GM18909 (cell line): ENCODE measurements at regions not wholly inside any gene's neighbourhood (a gene's known extent, or its start where the extent isn't known, plus 50 kb on each side); places are given as distances from the start of the nearest gene placed in this dataset.

Experiments used
- ATAC-seq: cut with Tn5 transposase; IDR thresholded peaks from one replicate; pipeline ENCODE4 v1.9.1; 2021; ENCODE audit warnings: mild to moderate bottlenecking; ENCODE audit not compliant: unreplicated experiment, poor library complexity

DNA sequence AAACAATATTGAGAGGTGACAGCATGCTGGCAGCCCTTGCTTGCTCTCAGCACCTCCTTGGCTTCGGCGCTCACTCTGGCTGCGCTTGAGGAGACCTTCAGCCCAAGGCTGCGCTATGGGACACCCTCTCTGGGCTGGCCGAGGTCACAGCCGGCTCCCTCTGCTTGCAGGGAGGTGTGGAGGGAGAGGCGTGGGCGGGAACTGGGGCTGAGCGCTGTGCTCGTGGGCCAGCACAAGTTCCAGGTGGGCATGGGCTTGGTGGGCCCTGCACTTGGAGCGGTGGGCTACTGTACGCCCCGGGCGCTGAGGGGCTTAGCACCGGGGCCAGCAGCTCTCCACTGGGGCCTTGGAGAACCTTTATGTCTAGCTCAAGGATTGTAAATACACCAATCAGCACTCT lies 1613.8 kb upstream of the IGFBP7 start:
- no peak for ATAC-seq

- ATAC-seq: no peak
Observed at GRCh38 chr4:58711039-58711438, 1600.9 kb upstream of the IGFBP7 start.

- ATAC-seq: no peak
Observed at GRCh38 chr4:58688568-58688967, 1578.4 kb upstream of the IGFBP7 start.

- ATAC-seq: no peak
Observed at GRCh38 chr4:58679886-58680285, 1569.7 kb upstream of the IGFBP7 start.

GRCh38 chr4:58679051-58679450 lies 1568.9 kb upstream of the IGFBP7 start:
- no peak for ATAC-seq

GRCh38 chr4:58669783-58670182 lies 1559.6 kb upstream of the IGFBP7 start:
- ATAC-seq: no peak

- ATAC-seq: no peak
Observed at GRCh38 chr4:58665649-58666048, 1555.5 kb upstream of the IGFBP7 start.

GRCh38 chr4:58658701-58659100 lies 1548.5 kb upstream of the IGFBP7 start:
- no peak for ATAC-seq

- no peak for ATAC-seq
Observed at GRCh38 chr4:58653251-58653650, 1543.1 kb upstream of the IGFBP7 start.

DNA sequence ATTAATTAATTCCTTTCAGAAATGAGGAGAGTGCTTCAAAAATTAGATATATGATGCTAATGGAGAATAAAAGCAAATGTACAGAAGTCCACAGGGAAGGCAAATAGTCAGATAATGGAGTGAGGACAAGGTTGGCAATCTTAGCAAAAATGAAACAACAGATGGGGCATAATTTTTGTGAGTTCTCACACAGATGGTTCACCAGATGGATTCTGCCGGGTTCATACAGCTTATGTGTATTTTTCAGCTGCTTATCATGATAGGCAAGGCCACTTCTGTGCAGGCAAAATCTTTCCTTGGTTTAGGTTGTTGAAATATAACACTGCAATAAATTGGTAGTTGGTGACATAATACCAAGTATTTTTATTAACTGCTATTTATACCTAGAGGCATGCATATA lies 1539.0 kb upstream of the IGFBP7 start:
- ATAC-seq: no peak

GRCh38 chr4:58646126-58646525 lies 1535.9 kb upstream of the IGFBP7 start:
- no peak for ATAC-seq

- no peak for ATAC-seq
Observed at GRCh38 chr4:58644549-58644948, 1534.4 kb upstream of the IGFBP7 start.

GRCh38 chr4:58636381-58636780 lies 1526.2 kb upstream of the IGFBP7 start:
- no peak for ATAC-seq

- no peak for ATAC-seq
Observed at GRCh38 chr4:58617226-58617625, 1507.0 kb upstream of the IGFBP7 start.

DNA sequence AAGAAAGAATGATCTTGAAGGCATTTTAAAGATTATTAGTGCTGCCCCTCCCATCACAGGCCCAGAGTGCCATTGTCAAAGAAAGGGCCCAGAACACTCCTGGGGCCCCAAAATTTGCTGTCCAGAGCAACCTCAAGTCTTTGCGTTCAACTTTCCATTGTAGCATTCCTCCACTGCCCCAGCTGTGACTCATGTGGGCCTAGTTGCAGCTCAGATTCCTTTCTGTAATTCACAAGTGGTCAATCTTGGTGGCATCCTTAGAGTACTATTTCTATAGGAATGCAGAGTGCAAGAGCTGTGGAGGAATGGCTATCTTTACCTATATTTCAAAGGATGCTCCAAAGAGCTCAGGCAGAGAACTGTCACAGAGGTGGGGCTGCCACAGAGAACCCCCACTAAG lies 1500.8 kb upstream of the IGFBP7 start:
- ATAC-seq: no peak

GRCh38 chr4:58606303-58606702 lies 1496.1 kb upstream of the IGFBP7 start:
- ATAC-seq: no peak

GRCh38 chr4:58603951-58604350 lies 1493.8 kb upstream of the IGFBP7 start:
- ATAC-seq: no peak

DNA sequence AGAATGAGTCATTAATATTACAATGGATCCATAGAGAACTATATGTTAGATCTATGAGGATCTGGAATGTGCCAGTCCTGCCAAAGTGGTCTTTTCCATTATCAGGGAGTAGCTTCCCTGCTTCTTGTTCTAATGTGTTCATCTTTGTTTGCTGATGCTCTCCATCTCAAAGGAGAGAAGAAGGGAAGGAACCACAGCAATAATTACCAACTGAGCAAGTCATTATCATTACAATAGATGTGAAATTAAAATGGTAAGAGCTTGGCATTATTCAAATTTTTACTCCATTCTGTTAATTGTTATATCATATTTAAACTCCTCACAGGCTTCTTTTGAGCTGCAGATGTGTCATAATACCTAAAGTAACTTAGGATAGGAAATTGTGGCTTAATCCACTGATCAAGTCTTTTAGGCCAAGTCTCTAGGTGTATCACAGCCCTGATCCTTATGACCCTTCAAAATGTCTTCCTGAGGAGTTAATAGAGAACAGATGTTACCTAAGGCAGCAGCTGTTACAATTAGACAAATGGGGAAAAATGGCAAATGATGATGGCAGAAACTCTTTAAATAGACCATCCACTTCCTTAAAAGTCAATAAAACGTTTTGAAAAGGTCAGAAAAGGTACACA lies 1492.7 kb upstream of the IGFBP7 start:
- ATAC-seq: no peak

- no peak for ATAC-seq
Observed at GRCh38 chr4:58602022-58602421, 1491.8 kb upstream of the IGFBP7 start.

GRCh38 chr4:58600290-58600689 lies 1490.1 kb upstream of the IGFBP7 start:
- ATAC-seq: no peak

DNA sequence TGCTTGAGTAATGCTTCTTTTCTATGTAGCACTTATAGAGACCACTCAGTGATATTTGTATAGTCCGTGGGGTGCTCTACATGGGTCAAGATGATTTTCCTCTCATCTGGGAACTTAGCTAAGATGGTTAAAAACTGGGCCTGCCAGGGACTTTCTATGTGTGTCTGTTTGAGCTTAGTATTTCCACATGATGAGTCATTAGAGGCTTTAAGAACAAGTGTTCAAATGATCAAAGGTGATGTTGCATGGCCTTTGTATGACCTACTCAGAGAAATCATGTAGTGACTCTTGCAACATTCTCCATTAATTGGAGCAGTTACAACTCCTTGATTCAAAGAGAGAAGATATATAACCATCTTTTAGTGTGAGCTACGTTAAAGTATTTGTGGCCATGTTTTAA lies 1480.5 kb upstream of the IGFBP7 start:
- ATAC-seq: no peak

DNA sequence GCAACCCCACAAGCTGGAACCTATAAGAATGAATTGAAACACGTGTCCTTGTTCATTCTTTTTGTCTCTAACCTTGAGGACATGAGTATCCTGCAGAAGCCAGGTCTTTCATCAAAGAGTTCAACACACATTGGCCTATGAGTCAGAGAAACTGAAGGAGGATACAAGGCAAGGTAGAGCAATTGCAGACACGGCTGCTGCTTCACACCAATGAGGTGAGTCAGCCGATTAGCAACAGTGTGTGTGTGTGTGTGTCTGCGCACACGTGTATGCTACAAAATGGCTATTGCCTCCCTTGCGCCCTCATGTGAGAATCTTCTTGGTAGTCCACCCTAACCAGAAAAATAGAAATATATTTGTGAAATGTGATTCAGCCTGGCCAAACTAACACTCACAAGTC lies 1477.7 kb upstream of the IGFBP7 start:
- ATAC-seq: no peak

- no peak for ATAC-seq
Observed at GRCh38 chr4:58566260-58566659, 1456.1 kb upstream of the IGFBP7 start.
